ENCODE measurements at regions not wholly inside any gene's neighbourhood (a gene's known extent, or its start where the extent isn't known, plus 50 kb on each side); places are given as distances from the start of the nearest gene placed in this dataset.

- no peak for DNase-seq
Measured at GRCh38 chr3:151992326-151993041, 119.0 kb downstream of the SUCNR1 start.

GRCh38 chr3:151995091-151995490, 121.6 kb downstream of the SUCNR1 start:
- no peak for DNase-seq

- no peak for DNase-seq
Measured at GRCh38 chr3:151998744-151999143, 125.3 kb downstream of the SUCNR1 start.

GRCh38 chr3:151999936-152000335, 126.5 kb downstream of the SUCNR1 start:
- no peak for DNase-seq

GRCh38 chr3:152011812-152012735, 138.6 kb downstream of the SUCNR1 start:
- DNase-seq: no peak

GRCh38 chr3:152019508-152019907, 146.1 kb downstream of the SUCNR1 start:
- no peak for DNase-seq

- DNase-seq: no peak
Measured at GRCh38 chr3:152021951-152022461, 148.6 kb downstream of the SUCNR1 start.

- no peak for DNase-seq
Measured at GRCh38 chr3:152026033-152026556, 152.7 kb downstream of the SUCNR1 start.

GRCh38 chr3:152030320-152030719, 156.9 kb downstream of the SUCNR1 start:
- DNase-seq: no peak

- no peak for DNase-seq
Measured at GRCh38 chr3:152031321-152031720, 157.9 kb downstream of the SUCNR1 start.

GRCh38 chr3:152037297-152037696, 163.9 kb downstream of the SUCNR1 start:
- DNase-seq: no peak

GRCh38 chr3:152037953-152038352, 164.5 kb downstream of the SUCNR1 start:
- DNase-seq: no peak

- no peak for DNase-seq
Measured at GRCh38 chr3:152038490-152038889, 165.0 kb downstream of the SUCNR1 start.

- DNase-seq: no peak
Measured at GRCh38 chr3:152039887-152040286, 166.4 kb downstream of the SUCNR1 start.

- DNase-seq: no peak
Measured at GRCh38 chr3:152040319-152040718, 166.9 kb downstream of the SUCNR1 start.

- DNase-seq: no peak
Measured at GRCh38 chr3:152043620-152044019, 170.2 kb downstream of the SUCNR1 start.

GRCh38 chr3:152046280-152046679, 172.8 kb downstream of the SUCNR1 start:
- no peak for DNase-seq

- DNase-seq: no peak
Measured at GRCh38 chr3:152047465-152047864, 174.0 kb downstream of the SUCNR1 start.

- no peak for DNase-seq
Measured at GRCh38 chr3:152048831-152049230, 175.4 kb downstream of the SUCNR1 start.

GRCh38 chr3:152050903-152051302, 177.5 kb downstream of the SUCNR1 start:
- no peak for DNase-seq

GRCh38 chr3:152051501-152052404, 178.3 kb downstream of the SUCNR1 start:
- DNase-seq: no peak

- no peak for DNase-seq
Measured at GRCh38 chr3:152053866-152054265, 180.4 kb downstream of the SUCNR1 start.

- no peak for DNase-seq
Measured at GRCh38 chr3:152054315-152054714, 180.9 kb downstream of the SUCNR1 start.

All from activated T-cell treated with anti-CD3 and anti-CD28 coated beads, Interleukin-2, amount 50 U/mL, for 1 hour (primary cell).